ENCODE measurements at regions not wholly inside any gene's neighbourhood (a gene's known extent, or its start where the extent isn't known, plus 50 kb on each side); places are given as distances from the start of the nearest gene placed in this dataset.

- no peak for TF ChIP-seq CHD7 (IDR thresholded peaks at IDR 0.05; ENCODE audit: insufficient replicate concordance, low read length)
- no peak for TF ChIP-seq RXRA (IDR thresholded peaks at IDR 0.05; ENCODE audit: insufficient read depth, low read depth, low read length)
- TF ChIP-seq HDAC2 (IDR thresholded peaks at IDR 0.05; ENCODE audit: borderline replicate concordance in 1 of 2, low read depth in 2 of 2, low read length in 2 of 2) = no peak
- no peak for TF ChIP-seq POU5F1 (IDR thresholded peaks at IDR 0.05; ENCODE audit: low read depth, low read length)
- no peak for TF ChIP-seq EGR1 (IDR thresholded peaks at IDR 0.05; ENCODE audit: borderline replicate concordance, low read depth, low read length)
- no peak for TF ChIP-seq POLR2AphosphoS5 (IDR thresholded peaks at IDR 0.05; ENCODE audit: low read depth, low read length)
- no peak for TF ChIP-seq ATF3 (IDR thresholded peaks at IDR 0.05; ENCODE audit: insufficient read depth, low read depth, low read length)
- no peak for TF ChIP-seq CBX5 (IDR thresholded peaks at IDR 0.05; ENCODE audit: low read depth, low read length)
- TF ChIP-seq ASH2L (IDR thresholded peaks at IDR 0.05; ENCODE audit: low read length) = no peak
- TF ChIP-seq MAX (IDR thresholded peaks at IDR 0.05) = no peak
Measured at GRCh38 chr9:96135753-96136290, 166.2 kb downstream of the HSD17B3 start (continued).
